Liver (tissue), 8 donors: ENCODE measurements at regions not wholly inside any gene's neighbourhood (a gene's known extent, or its start where the extent isn't known, plus 50 kb on each side); places are given as distances from the start of the nearest gene placed in this dataset.
"Not testable (repeated sequence)": the region's sequence is repeated elsewhere in the genome, so short reads cannot be mapped to it uniquely, and the experiment has no call there.

ENCODE experiments used
- DNase-seq: peaks from one replicate; pipeline ENCODE4 v3.0.0-alpha.2; 2017; ENCODE audit warnings: low spot score
- H3K27ac ChIP-seq, 2 donors: one replicate each; pipeline ENCODE4 v1.7.0; 2013; ENCODE audit warnings: inconsistent platforms in 2 of 2, low read length in 2 of 2, control low read depth in 1 of 2, low read depth in 1 of 2, mild to moderate bottlenecking in 1 of 2
- H3K27me3 ChIP-seq, 4 donors: one replicate each; pipeline versions ENCODE4 v1.6.1 to v1.7.0; 2013; ENCODE audit warnings: low read length in 3 of 4, inconsistent platforms in 1 of 4, mild to moderate bottlenecking in 1 of 4, moderate library complexity in 1 of 4; ENCODE audit not compliant: control insufficient read depth in 4 of 4, insufficient read depth in 4 of 4
- H3K36me3 ChIP-seq, 4 donors: one replicate each; pipeline versions ENCODE4 v1.6.1 to v1.7.0; 2013; ENCODE audit warnings: low read length in 3 of 4, mild to moderate bottlenecking in 3 of 4, low read depth in 1 of 4, moderate library complexity in 1 of 4; ENCODE audit not compliant: control insufficient read depth in 4 of 4, insufficient read depth in 3 of 4
- H3K4me1 ChIP-seq, 4 donors: one replicate each; pipeline versions ENCODE4 v1.6.1 to v1.7.0; 2013; ENCODE audit warnings: low read length in 3 of 4, mild to moderate bottlenecking in 3 of 4, moderate library complexity in 1 of 4; ENCODE audit not compliant: control insufficient read depth in 4 of 4, insufficient read depth in 4 of 4
- H3K4me3 ChIP-seq, 3 donors: one replicate each; pipeline versions ENCODE4 v1.6.1 to v1.7.0; 2013; ENCODE audit warnings: low read length in 3 of 3, control low read depth in 1 of 3, low read depth in 1 of 3, mild to moderate bottlenecking in 1 of 3
- H3K9ac ChIP-seq, 2 donors: one replicate each; pipeline ENCODE4 v1.7.0; 2013; ENCODE audit warnings: low read length in 2 of 2, mild to moderate bottlenecking in 2 of 2, moderate library complexity in 2 of 2, control low read depth in 1 of 2, low read depth in 1 of 2
- H3K9me3 ChIP-seq, 4 donors: one replicate each; pipeline versions ENCODE4 v1.6.1 to v1.7.0; 2013; ENCODE audit warnings: low read length in 3 of 4; ENCODE audit not compliant: control insufficient read depth in 4 of 4
- EGR1 ChIP-seq, 2 donors: IDR thresholded peaks; 2 replicates each; pipeline ENCODE4 v1.6.1; 2016 to 2018; ENCODE audit warnings: antibody characterized with exemption in 2 of 2, low read depth in 2 of 2
- FOXA2 ChIP-seq: IDR thresholded peaks from 2 replicates; pipeline ENCODE4 v1.6.1; 2016; ENCODE audit warnings: antibody characterized with exemption
- GABPA ChIP-seq, 2 donors: IDR thresholded peaks in 1 of 2; conservative IDR thresholded peaks in 1 of 2; 2 replicates each; pipeline ENCODE4 v1.6.1; 2016; ENCODE audit warnings: antibody characterized with exemption in 2 of 2, mild to moderate bottlenecking in 1 of 2, moderate library complexity in 1 of 2
- HNF4A ChIP-seq, 2 donors: conservative IDR thresholded peaks; 2 replicates each; pipeline ENCODE4 v1.6.1; 2016; ENCODE audit warnings: antibody characterized with exemption in 2 of 2, mild to moderate bottlenecking in 2 of 2
- NR2F2 ChIP-seq: IDR thresholded peaks from 2 replicates; pipeline ENCODE4 v1.6.1; 2016; ENCODE audit warnings: antibody characterized with exemption
- RAD21 ChIP-seq, 2 donors: IDR thresholded peaks; 2 replicates each; pipeline ENCODE4 v1.6.1; 2016; ENCODE audit warnings: antibody characterized with exemption in 2 of 2, mild to moderate bottlenecking in 2 of 2
- RXRA ChIP-seq, 2 donors: IDR thresholded peaks; 2 replicates each; pipeline ENCODE4 v1.6.1; 2017 to 2018; ENCODE audit warnings: antibody characterized with exemption in 2 of 2, mild to moderate bottlenecking in 1 of 2
- TAF1 ChIP-seq: conservative IDR thresholded peaks from 2 replicates; pipeline ENCODE4 v1.6.1; 2016; ENCODE audit warnings: antibody characterized with exemption, mild to moderate bottlenecking
- YY1 ChIP-seq: IDR thresholded peaks from 2 replicates; pipeline ENCODE4 v1.6.1; 2016; ENCODE audit warnings: antibody characterized with exemption, mild to moderate bottlenecking
- ZBTB33 ChIP-seq: IDR thresholded peaks from 2 replicates; pipeline ENCODE4 v1.6.1; 2016; ENCODE audit warnings: antibody characterized with exemption
- WGBS: extraction: QIAGEN DNeasy Blood & Tissue Kit; methylation state at CpG from one replicate; pipeline ENCODE4 v1.1.7; 2013; 5-methylcytosine and 5-hydroxymethylcytosine counted together
- TF ChIP-seq, protein P1 (sequence below): fragments of 150-350 bp; IDR thresholded peaks from 2 replicates; pipeline ENCODE4 v1.5.1; 2017; ENCODE audit warnings: improper control_type of control experiment, low read depth, low read length; ENCODE audit not compliant: missing input control
- TF ChIP-seq, protein P2 (sequence below): IDR thresholded peaks from 2 replicates; pipeline ENCODE4 v1.6.1; 2016; ENCODE audit warnings: antibody characterized with exemption
- TF ChIP-seq, protein P3 (sequence below): IDR thresholded peaks from 2 replicates; pipeline ENCODE4 v1.6.1; 2016; ENCODE audit warnings: antibody characterized with exemption
- donor health status: healthy.
- donor health status: healthy.
- donor health status: healthy.
- donor health status: healthy.
- donor health status: healthy.

- Histone ChIP-seq H3K9ac (no peak overlapping the region), H3K4me1 (no peaks in the 10 kb centered on the region), H3K36me3 (peaks cover 0 to 1% (median 0%) of the 10 kb centered on the region in 4 donors), H3K9me3 (no peaks in the 10 kb centered on the region), H3K4me3 (no peak overlapping the region), H3K27me3 (no peaks in the 10 kb centered on the region), H3K27ac (no peak overlapping the region)
- TF ChIP-seq, protein P1, sequence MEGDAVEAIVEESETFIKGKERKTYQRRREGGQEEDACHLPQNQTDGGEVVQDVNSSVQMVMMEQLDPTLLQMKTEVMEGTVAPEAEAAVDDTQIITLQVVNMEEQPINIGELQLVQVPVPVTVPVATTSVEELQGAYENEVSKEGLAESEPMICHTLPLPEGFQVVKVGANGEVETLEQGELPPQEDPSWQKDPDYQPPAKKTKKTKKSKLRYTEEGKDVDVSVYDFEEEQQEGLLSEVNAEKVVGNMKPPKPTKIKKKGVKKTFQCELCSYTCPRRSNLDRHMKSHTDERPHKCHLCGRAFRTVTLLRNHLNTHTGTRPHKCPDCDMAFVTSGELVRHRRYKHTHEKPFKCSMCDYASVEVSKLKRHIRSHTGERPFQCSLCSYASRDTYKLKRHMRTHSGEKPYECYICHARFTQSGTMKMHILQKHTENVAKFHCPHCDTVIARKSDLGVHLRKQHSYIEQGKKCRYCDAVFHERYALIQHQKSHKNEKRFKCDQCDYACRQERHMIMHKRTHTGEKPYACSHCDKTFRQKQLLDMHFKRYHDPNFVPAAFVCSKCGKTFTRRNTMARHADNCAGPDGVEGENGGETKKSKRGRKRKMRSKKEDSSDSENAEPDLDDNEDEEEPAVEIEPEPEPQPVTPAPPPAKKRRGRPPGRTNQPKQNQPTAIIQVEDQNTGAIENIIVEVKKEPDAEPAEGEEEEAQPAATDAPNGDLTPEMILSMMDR = no peak
- TF ChIP-seq, protein P2, sequence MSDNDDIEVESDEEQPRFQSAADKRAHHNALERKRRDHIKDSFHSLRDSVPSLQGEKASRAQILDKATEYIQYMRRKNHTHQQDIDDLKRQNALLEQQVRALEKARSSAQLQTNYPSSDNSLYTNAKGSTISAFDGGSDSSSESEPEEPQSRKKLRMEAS = no peak
- no peak for TF ChIP-seq RXRA (IDR thresholded peaks at IDR 0.05)
- TF ChIP-seq FOXA2 = no peak
- no peak for TF ChIP-seq TAF1
- DNase-seq = no peak
- 95% methylated on average over 3 of the region's 3 CpGs for WGBS
Measured at GRCh38 chr14:37678916-37679315, 83.5 kb downstream of the TTC6 start.

- Histone ChIP-seq H3K27me3 (no peaks in the 10 kb centered on the region), H3K4me3 (no peak overlapping the region), H3K4me1 (no peaks in the 10 kb centered on the region), H3K36me3 (peaks cover 0 to 7% (median under 1%) of the 10 kb centered on the region in 4 donors), H3K9me3 (no peaks in the 10 kb centered on the region), H3K27ac (no peak overlapping the region), H3K9ac (no peak overlapping the region)
- no peak for DNase-seq
- no peak for TF ChIP-seq NR2F2
- TF ChIP-seq, protein P2 = no peak
- WGBS = 97% methylated on average over 3 of the region's 3 CpGs
Measured at GRCh38 chr14:37681486-37681885, 86.1 kb downstream of the TTC6 start.

- H3K9ac ChIP-seq, DNase-seq, H3K36me3 ChIP-seq, H3K27ac ChIP-seq, H3K27me3 ChIP-seq, H3K4me1 ChIP-seq, H3K4me3 ChIP-seq, H3K9me3 ChIP-seq: not testable (repeated sequence)
Measured at GRCh38 chr14:37692680-37693079, 97.3 kb downstream of the TTC6 start.

DNA sequence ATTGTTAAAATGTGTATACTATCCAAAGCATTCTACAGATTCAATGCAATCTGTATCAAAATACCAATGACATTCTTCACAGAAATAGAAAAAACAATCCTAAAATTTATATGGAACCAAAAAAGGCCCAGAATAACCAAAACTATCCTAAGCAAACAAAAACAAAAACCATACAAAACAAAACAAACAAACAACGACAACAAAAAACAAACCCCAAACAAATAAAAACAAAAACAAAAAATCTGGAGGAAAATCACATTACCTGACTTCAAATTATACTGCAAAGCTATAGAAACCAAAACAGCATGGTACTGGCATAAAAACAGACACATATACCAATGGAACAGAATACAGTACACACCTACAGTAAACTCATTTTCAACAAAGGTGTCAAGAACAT, 98.0 kb downstream of the TTC6 start:
- H3K27me3 ChIP-seq, H3K27ac ChIP-seq, H3K4me3 ChIP-seq, H3K4me1 ChIP-seq, DNase-seq, H3K36me3 ChIP-seq, H3K9ac ChIP-seq, H3K9me3 ChIP-seq: not testable (repeated sequence)
- 90% methylated on average over 1 of the region's 1 CpG for WGBS

DNA sequence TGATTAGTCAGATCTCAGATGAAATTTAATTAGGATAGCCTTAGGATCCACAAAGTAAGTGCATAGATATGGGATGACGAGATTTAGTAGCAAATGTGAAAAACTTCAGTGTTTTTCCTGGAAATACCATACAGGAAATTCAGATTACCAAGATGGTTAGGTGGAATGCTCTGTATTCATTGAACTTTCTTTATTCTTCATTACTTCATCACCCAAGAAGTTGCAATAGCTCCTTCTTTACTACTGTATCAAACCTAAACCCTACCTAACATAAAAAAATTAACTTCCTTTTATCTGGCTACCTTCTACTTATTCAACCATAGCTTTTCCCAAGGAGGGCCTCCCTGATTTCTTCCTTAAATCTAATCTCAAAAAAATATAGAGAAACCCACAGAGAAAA, 100.4 kb downstream of the TTC6 start:
- no peaks in the 10 kb centered on the region for H3K27me3 ChIP-seq
- TF ChIP-seq YY1 (no peak), GABPA (IDR thresholded peaks at IDR 0.05 in 1 of 2, conservative IDR thresholded peaks at IDR 0.05 in 1 of 2) (no peak), EGR1 (IDR thresholded peaks at IDR 0.05; ENCODE audit: low read depth in 2 of 2) (no peak), HNF4A (conservative IDR thresholded peaks at IDR 0.05) (no peak), ZBTB33 (no peak), RAD21 (IDR thresholded peaks at IDR 0.05) (no peak)
- TF ChIP-seq, protein P3, sequence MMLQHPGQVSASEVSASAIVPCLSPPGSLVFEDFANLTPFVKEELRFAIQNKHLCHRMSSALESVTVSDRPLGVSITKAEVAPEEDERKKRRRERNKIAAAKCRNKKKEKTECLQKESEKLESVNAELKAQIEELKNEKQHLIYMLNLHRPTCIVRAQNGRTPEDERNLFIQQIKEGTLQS = no peak
- TF ChIP-seq, protein P1 = no peak

More for the DNA sequence above, 100.4 kb downstream of the TTC6 start:
- no peaks in the 10 kb centered on the region for H3K9me3 ChIP-seq
- no peak overlapping the region for H3K9ac ChIP-seq
- no peak overlapping the region for H3K4me3 ChIP-seq
- no peak overlapping the region for H3K27ac ChIP-seq
- no peak for DNase-seq
- H3K4me1 ChIP-seq = no peaks in the 10 kb centered on the region
- H3K36me3 ChIP-seq = no peaks in the 10 kb centered on the region
- 80% methylated on average over 1 of the region's 1 CpG for WGBS
